Choroid plexus epithelial cell (primary cell): ENCODE measurements at regions not wholly inside any gene's neighbourhood (a gene's known extent, or its start where the extent isn't known, plus 50 kb on each side); places are given as distances from the start of the nearest gene placed in this dataset.

Experiments used
- DNase-seq: peaks from one replicate; pipeline ENCODE4 v3.0.0-alpha.2; 2010; ENCODE audit warnings: low read depth
- H3K4me3 ChIP-seq: 2 replicates; pipeline ENCODE4 v1.5.1; 2011; ENCODE audit warnings: low read depth, mild to moderate bottlenecking, control low read depth, low read length, moderate library complexity
- CTCF ChIP-seq: conservative IDR thresholded peaks from 2 replicates; pipeline ENCODE4 v1.5.1; 2011; ENCODE audit warnings: low read depth, mild to moderate bottlenecking, control low read depth, inconsistent platforms, low read length, moderate library complexity

- no peak for DNase-seq
- TF ChIP-seq CTCF, result no peak
- no peak overlapping the region for H3K4me3 ChIP-seq
These were observed 70.6 kb downstream of the OLIG3 start for GRCh38 chr6:137423451-137424168.

- no peak for TF ChIP-seq CTCF
- DNase-seq, result peak; percentile 13
- H3K4me3 ChIP-seq, result no peak overlapping the region
These were observed 76.8 kb downstream of the OLIG3 start for GRCh38 chr6:137417396-137417795.

DNA sequence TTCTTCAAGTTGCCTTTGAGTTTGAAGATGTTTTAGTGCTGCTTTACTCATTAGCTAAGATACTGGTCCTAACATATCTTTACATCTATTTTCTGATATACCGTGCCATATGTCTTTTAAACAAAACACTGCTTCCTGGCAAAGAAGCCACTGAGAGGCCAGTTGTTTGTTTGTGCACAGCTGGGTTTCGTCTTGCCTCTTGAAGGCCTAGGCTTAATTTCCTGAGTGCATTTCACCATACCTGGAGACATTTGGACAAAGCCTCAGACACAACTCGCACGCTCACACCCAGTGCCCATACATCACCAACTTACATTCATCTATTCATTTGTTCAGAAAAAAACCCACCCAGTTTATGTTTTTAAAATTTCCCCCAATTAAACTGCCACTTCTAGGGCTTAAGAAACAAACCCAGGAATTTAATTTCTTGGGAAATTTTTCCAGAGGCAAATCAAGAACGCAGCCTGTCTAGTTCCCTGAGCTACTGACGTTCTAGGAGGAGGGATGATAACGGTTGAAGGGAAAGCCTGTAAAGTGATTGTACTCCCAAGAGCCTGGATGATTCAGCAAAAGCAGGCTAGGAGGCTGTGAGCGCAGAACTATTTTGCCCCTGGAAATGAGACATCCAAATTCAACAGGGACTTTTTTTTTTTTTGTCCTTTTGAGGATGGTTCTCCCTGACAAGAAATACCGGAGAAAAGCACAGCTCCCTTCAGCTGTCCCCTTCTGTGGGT lies 77.7 kb downstream of the OLIG3 start:
- DNase-seq, result peak; percentile 70
- no peak for TF ChIP-seq CTCF

DNA sequence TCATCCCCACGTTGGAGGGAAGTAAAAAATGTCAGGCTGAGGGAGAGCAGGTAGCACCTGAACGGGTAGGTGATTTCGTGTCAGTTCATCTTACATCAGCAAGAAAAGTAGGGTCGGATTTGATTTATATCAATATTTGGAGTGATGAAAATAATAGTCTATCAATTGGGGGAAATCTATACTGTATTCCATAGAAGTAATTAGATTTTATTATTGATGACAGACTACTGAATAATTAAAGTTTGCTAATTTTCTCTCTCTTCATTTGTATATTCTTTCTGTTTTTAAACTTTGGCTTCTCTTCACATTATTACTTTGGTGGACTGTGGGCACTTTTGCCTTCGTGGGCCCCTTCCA lies 78.4 kb downstream of the OLIG3 start:
- no peak overlapping the region for H3K4me3 ChIP-seq
- no peak for DNase-seq
- no peak for TF ChIP-seq CTCF

More for the DNA sequence above, 77.7 kb downstream of the OLIG3 start:
- no peak overlapping the region for H3K4me3 ChIP-seq

GRCh38 chr6:137415127-137415833 lies 78.9 kb downstream of the OLIG3 start:
- DNase-seq, result peak; percentile 83
- TF ChIP-seq CTCF, result peak; percentile 91
- H3K4me3 ChIP-seq, result peak overlapping the region; percentile 55

- no peak for DNase-seq
- no peak for TF ChIP-seq CTCF
- H3K4me3 ChIP-seq, result no peak overlapping the region
These were observed 79.6 kb downstream of the OLIG3 start for GRCh38 chr6:137414599-137414998.
